Activated CD4-positive, alpha-beta T cell treated with anti-CD3 and anti-CD28 coated beads, Interleukin-2, amount 10 ng/mL, durations not matched to agents 7 days and 5 days (primary cell): ENCODE measurements at regions not wholly inside any gene's neighbourhood (a gene's known extent, or its start where the extent isn't known, plus 50 kb on each side); places are given as distances from the start of the nearest gene placed in this dataset.

ENCODE experiments used
- CTCF ChIA-PET: fragments of 350-600 bp; sonication (Branson Sonifier 250); formaldehyde crosslinking; loops from one replicate; lab custom pipeline; 2021; ENCODE audit warnings: antibody characterized with exemption; lab: Charles Lee
- POLR2A ChIA-PET: fragments of 350-600 bp; sonication (Branson Sonifier 250); formaldehyde crosslinking; loops from one replicate; lab custom pipeline; 2021; ENCODE audit warnings: antibody characterized with exemption; lab: Charles Lee
- DNase-seq: peaks from one replicate; pipeline ENCODE4 v3.0.0-alpha.2; 2020
- H3K27ac Mint-ChIP-seq: one replicate; pipeline ENCODE4 v1.8.0; 2021; ENCODE audit warnings: mild to moderate bottlenecking, moderate library complexity, mixed read lengths
- H3K27me3 Mint-ChIP-seq: one replicate; pipeline ENCODE4 v1.8.0; 2021; ENCODE audit warnings: mixed read lengths
- H3K36me3 Mint-ChIP-seq: one replicate; pipeline ENCODE4 v1.8.0; 2021; ENCODE audit warnings: low read depth, mixed read lengths
- H3K4me1 Mint-ChIP-seq: one replicate; pipeline ENCODE4 v1.8.0; 2021; ENCODE audit warnings: mixed read lengths
- H3K4me3 Mint-ChIP-seq: one replicate; pipeline ENCODE4 v1.8.0; 2021; ENCODE audit warnings: mild to moderate bottlenecking, moderate library complexity, mixed read lengths
- H3K9me3 Mint-ChIP-seq: one replicate; pipeline ENCODE4 v1.8.0; 2021; ENCODE audit warnings: mixed read lengths

DNA sequence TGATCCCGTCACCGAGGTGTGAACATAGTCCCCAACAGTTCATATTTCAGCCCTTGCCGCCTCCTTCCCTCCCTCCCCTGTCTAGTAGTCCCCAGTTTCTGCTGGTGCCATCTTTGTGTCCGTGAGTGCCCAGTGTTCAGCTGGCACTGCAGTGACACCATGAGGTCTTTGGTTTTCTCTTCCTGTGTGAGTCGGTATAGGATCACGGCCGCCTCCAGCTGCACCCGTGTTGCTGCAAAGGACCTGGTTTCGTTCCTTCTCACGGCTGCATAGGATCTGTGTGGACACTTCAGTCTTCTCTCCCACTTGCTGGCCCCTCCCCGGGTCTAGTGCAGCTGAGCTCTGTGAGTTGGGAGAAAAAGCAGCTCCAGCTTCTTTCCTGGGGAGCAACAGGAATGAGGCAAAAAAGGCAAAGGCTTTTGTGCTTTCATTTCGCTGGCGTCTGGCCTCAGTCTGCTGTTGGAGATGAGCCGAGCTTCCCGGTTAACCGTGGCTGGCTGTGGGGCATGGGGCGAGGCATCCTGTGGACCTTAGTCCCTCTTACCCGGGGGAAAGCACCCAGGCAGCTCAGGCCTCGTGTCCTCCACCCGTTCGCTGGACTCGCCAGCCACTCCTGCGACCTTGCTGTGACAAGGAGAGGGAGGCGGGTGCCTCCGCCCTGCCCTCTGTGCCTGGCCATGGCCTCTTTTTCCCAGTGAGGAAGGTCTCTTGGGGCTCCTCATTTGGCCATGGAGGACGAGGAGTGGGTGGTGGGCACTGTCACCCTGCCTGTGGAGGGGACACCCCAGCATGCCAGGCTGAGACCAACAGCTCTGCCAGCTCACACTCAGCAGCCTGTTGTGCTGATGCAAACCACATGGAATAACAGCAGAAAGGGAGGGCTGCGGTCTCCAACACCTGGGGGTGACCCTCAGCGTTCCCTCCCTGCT, 196.5 kb downstream of the TEX29 start:
- H3K9me3 Mint-ChIP-seq = no peaks in the 10 kb centered on the region
- H3K36me3 Mint-ChIP-seq = no peaks in the 10 kb centered on the region
- H3K27ac Mint-ChIP-seq = no peak overlapping the region
- no peaks in the 10 kb centered on the region for H3K27me3 Mint-ChIP-seq
- no peaks in the 10 kb centered on the region for H3K4me1 Mint-ChIP-seq
- DNase-seq = no peak
- CTCF ChIA-PET = no interaction called here
- H3K4me3 Mint-ChIP-seq = no peak overlapping the region
- POLR2A ChIA-PET = no interaction called here

DNA sequence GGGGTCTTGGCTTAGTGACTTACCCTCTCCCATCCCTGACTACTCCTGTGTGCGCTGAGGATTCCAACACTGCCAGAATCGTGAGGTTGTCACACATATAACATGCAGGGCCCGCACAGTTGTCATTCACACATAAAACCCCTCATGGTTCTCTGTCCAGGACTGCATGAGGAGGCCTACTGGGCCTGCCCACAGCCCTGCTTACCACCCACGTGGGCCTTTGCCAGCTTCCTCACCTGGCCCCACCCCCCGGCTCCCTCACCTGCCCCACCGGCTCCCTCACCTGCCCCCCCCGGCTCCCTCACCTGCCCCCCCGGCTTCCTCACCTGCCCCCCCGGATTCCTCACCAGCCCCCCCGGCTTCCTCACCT, 197.2 kb downstream of the TEX29 start:
- no peak overlapping the region for H3K4me3 Mint-ChIP-seq
- H3K4me1 Mint-ChIP-seq = no peaks in the 10 kb centered on the region
- no peaks in the 10 kb centered on the region for H3K36me3 Mint-ChIP-seq
- CTCF ChIA-PET = no interaction called here
- H3K27ac Mint-ChIP-seq = no peak overlapping the region
- POLR2A ChIA-PET = no interaction called here
- no peaks in the 10 kb centered on the region for H3K9me3 Mint-ChIP-seq
- H3K27me3 Mint-ChIP-seq = no peaks in the 10 kb centered on the region
- DNase-seq = no peak

DNA sequence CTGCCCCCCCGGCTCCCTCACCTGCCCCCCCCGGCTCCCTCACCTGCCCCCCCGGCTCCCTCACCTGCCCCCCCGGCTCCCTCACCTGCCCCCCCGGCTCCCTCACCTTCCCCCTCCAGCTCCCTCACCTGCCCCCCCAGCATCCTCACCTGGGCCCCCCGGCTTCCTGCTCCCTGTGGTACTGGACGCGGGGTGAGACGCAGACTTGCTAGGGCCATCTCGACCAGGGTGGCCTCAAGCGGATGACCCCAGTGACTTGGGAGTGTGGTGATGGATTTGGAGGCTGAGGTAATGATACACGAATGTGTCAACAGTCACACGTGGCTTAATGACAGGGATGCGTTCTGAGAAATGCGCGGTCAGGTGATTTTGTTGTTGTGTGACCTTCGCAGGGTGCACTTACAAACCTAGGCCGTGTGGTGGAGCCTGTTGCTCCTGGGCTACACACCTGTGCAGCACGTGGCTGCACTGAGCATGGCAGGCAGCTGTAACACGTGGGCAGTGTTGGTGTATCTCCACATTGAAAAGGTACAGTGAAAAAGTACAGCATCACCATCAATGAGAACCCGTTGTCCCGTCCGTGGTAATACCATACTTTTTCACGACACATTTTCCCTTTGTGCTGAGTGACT, 197.8 kb downstream of the TEX29 start:
- Mint-ChIP-seq H3K4me3 (no peak overlapping the region), H3K27me3 (no peaks in the 10 kb centered on the region), H3K9me3 (no peaks in the 10 kb centered on the region), H3K4me1 (no peaks in the 10 kb centered on the region), H3K27ac (no peak overlapping the region), H3K36me3 (no peaks in the 10 kb centered on the region)
- CTCF ChIA-PET = no interaction called here
- POLR2A ChIA-PET = no interaction called here
- no peak for DNase-seq

DNA sequence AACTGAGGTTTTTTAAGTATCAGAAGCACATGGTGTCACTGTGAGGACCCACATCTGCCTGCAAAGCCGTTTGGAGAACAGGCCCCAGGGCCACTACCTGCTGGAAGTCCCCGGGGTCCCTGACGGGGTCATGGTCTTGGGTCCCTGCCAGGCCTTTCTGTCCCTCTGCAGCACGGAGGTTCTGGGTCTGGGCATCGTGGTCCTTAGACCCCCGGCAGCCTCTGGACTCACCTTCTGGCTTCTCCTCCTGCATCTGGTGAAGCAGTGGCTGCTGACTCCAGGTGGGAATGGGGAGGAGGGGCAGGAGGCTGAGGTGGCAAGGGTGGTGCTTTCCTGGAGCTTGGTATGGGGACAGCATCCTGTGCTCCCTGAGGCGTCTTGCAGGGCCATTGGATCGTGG, 198.6 kb downstream of the TEX29 start:
- H3K27ac Mint-ChIP-seq = no peak overlapping the region
- no peak for DNase-seq
- ChIA-PET POLR2A (no interaction called here), CTCF (interaction anchor here (0.6 kb wide), 1 partner anchor 75 kb away, joined by 3 read pairs; no protein-coding TSS in a partner anchor)
- H3K4me1 Mint-ChIP-seq = no peaks in the 10 kb centered on the region
- no peak overlapping the region for H3K4me3 Mint-ChIP-seq
- H3K36me3 Mint-ChIP-seq = no peaks in the 10 kb centered on the region
- no peaks in the 10 kb centered on the region for H3K27me3 Mint-ChIP-seq
- no peaks in the 10 kb centered on the region for H3K9me3 Mint-ChIP-seq

DNA sequence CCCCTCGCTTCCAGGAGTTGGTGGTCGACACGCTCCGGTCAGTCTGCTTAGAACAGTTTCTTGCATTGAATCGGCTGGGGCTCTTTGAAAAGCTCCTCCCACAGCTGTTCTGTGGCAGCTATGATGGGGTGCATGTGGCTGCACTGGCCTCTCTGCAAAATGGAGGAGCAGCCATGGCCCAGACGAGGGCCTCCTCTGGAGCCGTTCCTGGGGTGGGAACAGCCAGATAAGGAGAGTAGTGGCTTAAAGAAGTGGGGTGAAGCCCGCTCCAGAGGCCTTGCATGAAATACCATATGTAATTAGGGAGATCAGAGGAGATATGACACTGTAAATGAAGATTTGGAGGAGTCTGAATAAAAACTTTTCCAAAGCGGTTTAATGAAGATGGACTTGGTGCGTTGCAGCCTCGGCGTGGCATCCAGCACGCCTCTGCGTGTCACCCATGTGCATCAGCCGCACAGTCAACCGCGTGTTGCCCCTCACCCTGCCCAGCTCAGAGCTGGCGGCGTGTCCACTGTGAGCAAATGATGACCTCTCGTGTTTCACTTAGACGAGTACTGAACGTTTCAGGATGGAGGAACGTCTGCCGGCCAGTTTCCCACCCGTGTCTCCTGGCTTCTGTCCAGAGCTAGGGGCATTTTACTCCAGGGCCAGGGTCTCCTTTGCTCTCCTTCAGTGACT, 199.2 kb downstream of the TEX29 start:
- Mint-ChIP-seq H3K4me3 (no peak overlapping the region), H3K36me3 (no peaks in the 10 kb centered on the region), H3K27me3 (no peaks in the 10 kb centered on the region), H3K27ac (no peak overlapping the region), H3K9me3 (no peaks in the 10 kb centered on the region), H3K4me1 (no peaks in the 10 kb centered on the region)
- ChIA-PET POLR2A (no interaction called here), CTCF (interaction anchor here (0.6 kb wide), 1 partner anchor 75 kb away, joined by 3 read pairs; no protein-coding TSS in a partner anchor)
- no peak for DNase-seq

DNA sequence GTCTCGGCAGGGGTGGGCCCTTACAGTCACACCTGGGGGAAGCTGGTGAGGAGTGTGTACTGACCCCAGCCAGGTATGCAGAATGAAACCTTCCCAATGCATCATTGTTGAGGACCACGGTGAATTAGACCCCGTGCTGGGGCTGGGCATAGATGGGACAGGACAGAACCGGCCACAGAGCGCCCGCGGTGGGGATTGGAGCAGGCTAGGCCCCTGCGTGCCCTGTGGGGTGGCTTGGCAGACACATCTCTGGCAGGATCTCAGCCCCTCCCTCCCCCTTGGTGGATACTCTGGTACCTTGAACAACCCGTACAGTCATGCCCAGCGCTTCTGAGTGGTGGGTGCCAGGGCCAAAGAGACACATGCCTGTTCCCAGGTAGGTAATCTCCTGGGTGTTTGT, 200.6 kb downstream of the TEX29 start:
- CTCF ChIA-PET = no interaction called here
- no peak overlapping the region for H3K4me3 Mint-ChIP-seq
- H3K27ac Mint-ChIP-seq = no peak overlapping the region

DNA sequence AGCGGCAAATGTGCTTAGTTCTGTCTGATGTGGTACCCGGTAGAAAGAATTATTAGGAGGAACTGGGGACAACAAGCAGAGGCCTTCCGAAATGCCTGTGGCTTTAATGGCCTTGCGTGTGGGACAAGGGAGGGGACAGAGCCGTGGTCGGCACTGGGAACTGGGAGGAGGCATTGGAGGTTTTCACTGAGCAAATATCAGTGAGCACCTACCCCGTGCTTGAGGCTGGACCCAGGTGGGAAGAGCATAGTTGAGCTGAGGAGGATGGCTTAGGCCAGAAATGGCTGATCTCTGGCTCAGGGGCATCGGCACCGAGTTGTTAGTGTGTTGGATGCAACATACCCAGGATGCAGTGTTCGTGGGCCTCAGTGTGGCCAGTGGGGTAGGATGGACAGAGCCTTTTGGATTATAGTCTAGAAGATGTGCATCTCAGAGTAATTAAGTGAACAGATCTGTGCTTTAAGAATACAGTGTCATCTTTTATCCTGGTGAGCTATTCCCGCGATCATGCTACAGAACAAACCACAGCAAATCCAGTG, 201.3 kb downstream of the TEX29 start:
- POLR2A ChIA-PET = no interaction called here
- Mint-ChIP-seq H3K27me3 (no peaks in the 10 kb centered on the region), H3K4me1 (no peaks in the 10 kb centered on the region), H3K27ac (no peak overlapping the region), H3K4me3 (no peak overlapping the region), H3K36me3 (no peaks in the 10 kb centered on the region), H3K9me3 (no peaks in the 10 kb centered on the region)
- DNase-seq = no peak
- CTCF ChIA-PET = no interaction called here

More for the DNA sequence above, 200.6 kb downstream of the TEX29 start:
- no peak for DNase-seq
- Mint-ChIP-seq H3K4me1 (no peaks in the 10 kb centered on the region), H3K9me3 (no peaks in the 10 kb centered on the region), H3K27me3 (no peaks in the 10 kb centered on the region), H3K36me3 (no peaks in the 10 kb centered on the region)
- POLR2A ChIA-PET = no interaction called here

DNA sequence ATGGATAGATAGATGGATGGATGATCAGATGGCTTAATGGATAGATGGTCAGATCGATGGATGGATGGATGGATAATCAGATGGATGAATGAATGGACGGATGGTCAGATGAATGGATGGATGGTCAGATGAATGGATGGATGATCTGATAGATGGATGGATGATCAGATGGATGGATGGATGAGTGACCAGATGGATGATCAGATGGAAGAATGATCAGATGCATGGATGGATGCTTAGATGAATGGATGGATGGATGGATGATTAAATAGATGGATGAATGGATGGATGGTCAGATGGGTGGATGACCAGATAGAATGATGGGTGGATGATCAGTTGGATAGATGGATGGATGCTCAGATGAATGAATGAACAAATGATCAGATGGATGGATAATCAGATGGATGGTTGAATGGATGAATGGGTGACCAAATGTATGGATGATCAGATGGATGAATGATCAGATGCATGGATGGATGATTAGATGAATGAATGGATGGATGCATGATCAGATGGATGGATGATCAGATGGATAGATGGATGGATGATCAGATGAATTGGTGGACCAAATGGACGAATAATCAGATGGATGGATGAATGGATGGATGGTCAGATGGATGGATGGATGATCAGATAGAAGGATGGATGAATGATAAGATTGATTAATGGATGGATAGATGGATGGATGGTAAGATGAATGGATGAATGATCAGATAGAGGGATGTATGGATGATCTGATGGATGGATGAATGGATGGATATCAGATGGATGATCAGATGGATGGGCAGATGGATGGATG, 205.1 kb downstream of the TEX29 start:
- DNase-seq = no peak
- H3K4me1 Mint-ChIP-seq = no peaks in the 10 kb centered on the region
- H3K36me3 Mint-ChIP-seq = no peaks in the 10 kb centered on the region
- H3K9me3 Mint-ChIP-seq = no peaks in the 10 kb centered on the region
- no peak overlapping the region for H3K27ac Mint-ChIP-seq
- no peak overlapping the region for H3K4me3 Mint-ChIP-seq
- POLR2A ChIA-PET = no interaction called here
- peaks cover under 1% of the 10 kb centered on the region for H3K27me3 Mint-ChIP-seq
- CTCF ChIA-PET = no interaction called here

DNA sequence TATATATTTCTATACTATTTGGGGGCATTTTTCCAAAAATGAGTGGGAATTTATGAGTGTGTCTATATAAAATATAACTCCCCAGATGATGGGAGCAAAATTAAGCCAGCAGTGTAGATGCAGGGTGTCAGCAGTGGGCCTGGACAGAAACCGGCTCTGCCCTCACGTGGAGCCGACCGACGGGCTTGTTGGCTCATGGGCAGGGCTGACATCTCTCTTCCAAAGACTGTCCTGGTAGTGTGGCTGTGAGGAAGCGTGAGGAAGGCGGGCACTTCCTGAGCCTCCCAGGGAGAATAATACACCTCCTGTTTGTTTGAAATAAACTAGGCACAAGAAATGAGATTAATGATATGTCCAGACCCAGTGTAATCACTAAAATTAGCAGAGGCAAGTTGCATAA, 206.5 kb downstream of the TEX29 start:
- Mint-ChIP-seq H3K27me3 (peaks cover 11% of the 10 kb centered on the region), H3K4me3 (no peak overlapping the region), H3K4me1 (no peaks in the 10 kb centered on the region), H3K9me3 (no peaks in the 10 kb centered on the region), H3K36me3 (no peaks in the 10 kb centered on the region), H3K27ac (no peak overlapping the region)
- CTCF ChIA-PET = no interaction called here
- POLR2A ChIA-PET = no interaction called here
- DNase-seq = no peak

DNA sequence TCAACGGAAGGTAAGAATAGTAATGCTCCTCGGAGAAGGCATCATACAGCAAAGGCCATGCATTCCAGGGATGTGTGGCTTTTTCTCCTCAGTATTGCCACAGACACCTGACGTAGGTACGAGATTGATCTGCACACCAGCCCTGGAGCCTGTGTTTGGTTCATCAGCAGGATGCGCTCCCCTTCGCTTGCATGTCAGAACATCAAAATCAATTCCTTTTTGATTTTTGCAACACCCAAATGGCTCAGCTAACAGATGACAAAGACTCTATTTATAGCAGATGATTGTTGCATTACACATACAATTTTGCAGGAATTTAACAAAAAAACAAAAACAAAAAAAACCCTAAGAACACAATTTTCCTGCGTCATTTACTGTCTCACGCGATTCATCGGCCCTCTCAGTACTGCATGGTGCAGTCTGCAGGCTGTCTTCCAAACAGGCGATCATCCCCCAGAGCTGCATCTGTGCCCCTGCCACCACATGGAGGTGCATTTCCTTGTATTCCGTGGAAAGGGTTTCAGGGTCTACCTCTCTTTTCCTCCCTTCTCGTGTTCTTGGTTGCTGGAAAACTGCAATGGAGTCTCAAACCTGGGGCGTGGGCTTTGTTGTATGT, 207.3 kb downstream of the TEX29 start:
- Mint-ChIP-seq H3K27me3 (peaks cover 19% of the 10 kb centered on the region), H3K9me3 (no peaks in the 10 kb centered on the region), H3K27ac (no peak overlapping the region), H3K4me3 (no peak overlapping the region), H3K36me3 (no peaks in the 10 kb centered on the region), H3K4me1 (no peaks in the 10 kb centered on the region)
- ChIA-PET CTCF (no interaction called here), POLR2A (no interaction called here)
- DNase-seq = no peak

DNA sequence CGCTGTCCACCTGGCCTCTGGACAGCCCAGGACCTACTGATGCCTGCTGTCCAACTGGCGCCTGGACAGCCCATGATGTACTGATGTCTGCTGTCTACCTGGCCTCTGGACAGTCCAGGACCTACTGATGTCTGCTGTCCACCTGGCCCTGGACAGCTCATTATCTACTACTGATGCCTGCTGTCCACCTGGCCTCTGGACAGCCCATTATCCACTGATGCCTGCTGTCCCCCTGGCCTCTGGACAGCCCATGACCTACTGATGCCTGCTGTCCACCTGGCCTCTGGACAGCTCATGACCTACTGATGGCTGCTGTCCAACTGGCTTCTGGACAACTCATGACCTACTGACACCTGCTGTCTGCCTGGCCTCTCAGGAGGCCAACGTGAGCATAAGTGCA, 208.1 kb downstream of the TEX29 start:
- DNase-seq = no peak
- CTCF ChIA-PET = no interaction called here
- H3K4me3 Mint-ChIP-seq = no peak overlapping the region
- peaks cover 26% of the 10 kb centered on the region for H3K27me3 Mint-ChIP-seq
- POLR2A ChIA-PET = no interaction called here
- H3K9me3 Mint-ChIP-seq = no peaks in the 10 kb centered on the region
- H3K36me3 Mint-ChIP-seq = no peaks in the 10 kb centered on the region
- H3K4me1 Mint-ChIP-seq = no peaks in the 10 kb centered on the region
- no peak overlapping the region for H3K27ac Mint-ChIP-seq

DNA sequence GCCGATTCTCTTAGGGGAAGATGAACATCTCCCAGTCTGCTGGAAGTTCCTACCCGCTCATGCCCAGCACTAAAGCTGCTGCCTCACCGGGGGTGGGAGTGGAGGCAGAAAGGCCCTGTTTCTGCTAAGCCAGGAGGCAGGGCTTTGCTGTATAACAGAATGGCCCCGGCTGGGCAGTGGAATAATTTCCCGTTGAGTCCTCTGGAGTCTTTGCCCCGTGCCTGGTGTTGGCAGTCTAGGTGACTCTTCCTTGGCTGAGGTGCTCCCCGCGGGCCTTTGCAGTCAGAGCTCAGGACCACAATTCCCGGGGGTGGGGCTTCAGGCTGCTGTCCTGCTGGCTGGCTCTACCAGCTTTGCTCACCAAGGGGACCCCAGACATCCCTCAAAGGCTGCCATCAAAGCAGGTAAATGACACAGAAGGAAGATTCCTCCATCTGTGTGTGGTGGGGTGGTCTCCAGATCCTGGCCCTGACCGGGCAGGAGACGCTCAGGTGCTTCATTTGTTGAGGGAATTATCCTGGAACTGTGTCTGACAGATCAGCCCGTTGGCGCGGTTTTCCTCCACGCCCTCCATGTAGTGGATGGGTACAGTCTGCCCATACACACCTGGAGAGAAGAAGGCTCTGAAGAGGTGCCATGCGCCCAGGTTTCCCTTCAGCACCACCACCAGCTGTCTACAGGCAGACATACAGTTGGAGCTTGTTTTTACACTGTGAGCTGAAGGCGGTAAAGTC, 209.9 kb downstream of the TEX29 start:
- H3K4me3 Mint-ChIP-seq = no peak overlapping the region
- H3K27ac Mint-ChIP-seq = no peak overlapping the region
- no peaks in the 10 kb centered on the region for H3K4me1 Mint-ChIP-seq
- H3K27me3 Mint-ChIP-seq = peaks cover 39% of the 10 kb centered on the region
- H3K36me3 Mint-ChIP-seq = no peaks in the 10 kb centered on the region
- ChIA-PET POLR2A (no interaction called here), CTCF (no interaction called here)
- no peak for DNase-seq
- H3K9me3 Mint-ChIP-seq = no peaks in the 10 kb centered on the region
